PC-9 (cell line): ENCODE measurements at regions not wholly inside any gene's neighbourhood (a gene's known extent, or its start where the extent isn't known, plus 50 kb on each side); places are given as distances from the start of the nearest gene placed in this dataset.

Experiments
- BruUV-seq: library from RNA; stranded (reverse); fragments of 400-500 nt; replicated peaks from 2 replicates; lab custom pipeline; 2021; lab: Mats Ljungman, UMichigan
- CTCF ChIA-PET: fragments of 300-600 bp; sonication (Branson Sonifier 250); formaldehyde crosslinking; loops from one replicate; lab custom pipeline; 2022; ENCODE audit warnings: antibody characterized with exemption; lab: Charles Lee
- POLR2A ChIA-PET: fragments of 300-600 bp; sonication (Branson Sonifier 250); formaldehyde crosslinking; loops from one replicate; lab custom pipeline; 2022; ENCODE audit warnings: antibody characterized with exemption; ENCODE audit not compliant: unreplicated experiment; lab: Charles Lee
- DNase-seq, 2 experiments: peaks; one replicate each; pipeline versions ENCODE4 v3.0.0 to v3.0.0-alpha.2; 2015 to 2022; ENCODE audit warnings: mixed read lengths in 1 of 2
- H2AFZ ChIP-seq: fragments of 200-600 bp; sonication (generic); 2 replicates; pipeline ENCODE4 v1.8.1; 2017; ENCODE audit warnings: antibody characterized with exemption
- H3F3A ChIP-seq: fragments of 200-600 bp; sonication (generic); 2 replicates; pipeline ENCODE4 v1.8.1; 2017; ENCODE audit warnings: antibody characterized with exemption, mild to moderate bottlenecking, low read depth; ENCODE audit not compliant: insufficient read depth
- H3K27ac ChIP-seq: fragments of 200-600 bp; sonication (generic); 2 replicates; pipeline ENCODE4 v1.6.1; 2016; ENCODE audit warnings: mixed run types
- H3K27me3 ChIP-seq: fragments of 200-600 bp; sonication (generic); 2 replicates; pipeline ENCODE4 v1.6.1; 2016; ENCODE audit warnings: low read depth, mixed run types; ENCODE audit not compliant: insufficient read depth
- H3K36me3 ChIP-seq: fragments of 200-600 bp; sonication (generic); 2 replicates; pipeline ENCODE4 v1.6.1; 2016; ENCODE audit warnings: low read depth, mixed run types
- H3K4me1 ChIP-seq: fragments of 200-600 bp; sonication (generic); replicated peaks from 2 replicates; pipeline ENCODE4 v1.6.1; 2016; ENCODE audit warnings: mixed run types; ENCODE audit not compliant: insufficient read depth
- H3K4me2 ChIP-seq: fragments of 200-600 bp; sonication (generic); 2 replicates; pipeline ENCODE4 v1.6.1; 2017; ENCODE audit warnings: mixed run types
- H3K4me3 ChIP-seq: fragments of 200-600 bp; sonication (generic); 2 replicates; pipeline ENCODE4 v1.6.1; 2016; ENCODE audit warnings: mixed run types
- H3K79me2 ChIP-seq: fragments of 200-600 bp; sonication (generic); 2 replicates; pipeline ENCODE4 v1.6.1; 2017; ENCODE audit warnings: low read depth, mixed run types
- H3K9me2 ChIP-seq: fragments of 200-600 bp; sonication (generic); 2 replicates; pipeline ENCODE4 v1.8.1; 2017; ENCODE audit warnings: mild to moderate bottlenecking; ENCODE audit not compliant: insufficient read depth
- H3K9me3 ChIP-seq: fragments of 200-600 bp; sonication (generic); 2 replicates; pipeline ENCODE4 v1.8.1; 2016; ENCODE audit warnings: low read depth; ENCODE audit not compliant: insufficient read depth
- H4K20me1 ChIP-seq: fragments of 200-600 bp; sonication (generic); 2 replicates; pipeline ENCODE4 v1.8.1; 2017; ENCODE audit not compliant: insufficient read depth
- CTCF ChIP-seq: fragments of 200-600 bp; sonication (generic); conservative IDR thresholded peaks from 2 replicates; pipeline ENCODE4 v1.6.1; 2017; ENCODE audit warnings: mixed run types, antibody characterized with exemption, mild to moderate bottlenecking, moderate library complexity
- EZH2 ChIP-seq: fragments of 200-600 bp; sonication (generic); IDR thresholded peaks from 2 replicates; pipeline ENCODE4 v1.8.0; 2017; ENCODE audit warnings: antibody characterized with exemption, low read depth
- intact Hi-C: fragments of 100-400 bp; cut with micrococcal nuclease; formaldehyde crosslinking; loops from one replicate; pipeline ENCODE4 v1.10.0; 2022; ENCODE audit not compliant: unreplicated experiment

- POLR2A ChIA-PET: no interaction called here
- Histone ChIP-seq H3K4me3 (no peak overlapping the region), H3F3A (no peaks in the 10 kb centered on the region), H3K79me2 (no peaks in the 10 kb centered on the region), H3K4me1 (no peaks in the 10 kb centered on the region), H3K4me2 (no peak overlapping the region), H2AFZ (no peak overlapping the region), H3K36me3 (no peaks in the 10 kb centered on the region), H3K9me3 (no peaks in the 10 kb centered on the region), H4K20me1 (no peaks in the 10 kb centered on the region), H3K9me2 (no peaks in the 10 kb centered on the region), H3K27me3 (no peaks in the 10 kb centered on the region), H3K27ac (no peak overlapping the region)
- no TSS peak for BruUV-seq
- CTCF ChIA-PET: no interaction called here
- no peak for DNase-seq
- intact Hi-C loops: no loop called here
- TF ChIP-seq EZH2 (no peak), CTCF (no peak)
Observed at GRCh38 chr13:67754012-67754411, 523.9 kb upstream of the PCDH9 start.

GRCh38 chr13:67752759-67753158, 522.6 kb upstream of the PCDH9 start:
- no peak overlapping the region for H2AFZ ChIP-seq
- DNase-seq: no peak
- TF ChIP-seq EZH2 (no peak), CTCF (no peak)
- H4K20me1 ChIP-seq: no peaks in the 10 kb centered on the region
- no peaks in the 10 kb centered on the region for H3K9me3 ChIP-seq
- no TSS peak for BruUV-seq
- ChIA-PET POLR2A (no interaction called here), CTCF (no interaction called here)
- no peaks in the 10 kb centered on the region for H3K79me2 ChIP-seq
- no peak overlapping the region for H3K4me3 ChIP-seq
- no peak overlapping the region for H3K27ac ChIP-seq
- H3F3A ChIP-seq: no peaks in the 10 kb centered on the region
- no peaks in the 10 kb centered on the region for H3K4me1 ChIP-seq
- no peaks in the 10 kb centered on the region for H3K9me2 ChIP-seq
- H3K4me2 ChIP-seq: no peak overlapping the region
- intact Hi-C loops: no loop called here
- H3K27me3 ChIP-seq: no peaks in the 10 kb centered on the region
- no peaks in the 10 kb centered on the region for H3K36me3 ChIP-seq

- Histone ChIP-seq H3K9me3 (no peaks in the 10 kb centered on the region), H3K79me2 (no peaks in the 10 kb centered on the region), H3K4me2 (no peak overlapping the region), H3K4me3 (no peak overlapping the region), H3K36me3 (no peaks in the 10 kb centered on the region), H2AFZ (no peak overlapping the region), H3K4me1 (no peaks in the 10 kb centered on the region), H4K20me1 (no peaks in the 10 kb centered on the region), H3K27ac (no peak overlapping the region), H3K9me2 (no peaks in the 10 kb centered on the region), H3K27me3 (no peaks in the 10 kb centered on the region), H3F3A (no peaks in the 10 kb centered on the region)
- no TSS peak for BruUV-seq
- DNase-seq: no peak
- POLR2A ChIA-PET: no interaction called here
- intact Hi-C loops: no loop called here
- CTCF ChIA-PET: no interaction called here
- no peak for TF ChIP-seq CTCF
- TF ChIP-seq EZH2: no peak
Observed at GRCh38 chr13:67742478-67742877, 512.3 kb upstream of the PCDH9 start.
